CD4-positive, alpha-beta T cell treated with Interleukin-17A for 1 hour (primary cell): ENCODE measurements at regions not wholly inside any gene's neighbourhood (a gene's known extent, or its start where the extent isn't known, plus 50 kb on each side); places are given as distances from the start of the nearest gene placed in this dataset.
A peak's percentile ranks its signal among the peaks of the same experiment; 100 is the strongest.

Source experiments
- DNase-seq: peaks from one replicate; pipeline ENCODE4 v3.0.0-alpha.2; 2020

DNA sequence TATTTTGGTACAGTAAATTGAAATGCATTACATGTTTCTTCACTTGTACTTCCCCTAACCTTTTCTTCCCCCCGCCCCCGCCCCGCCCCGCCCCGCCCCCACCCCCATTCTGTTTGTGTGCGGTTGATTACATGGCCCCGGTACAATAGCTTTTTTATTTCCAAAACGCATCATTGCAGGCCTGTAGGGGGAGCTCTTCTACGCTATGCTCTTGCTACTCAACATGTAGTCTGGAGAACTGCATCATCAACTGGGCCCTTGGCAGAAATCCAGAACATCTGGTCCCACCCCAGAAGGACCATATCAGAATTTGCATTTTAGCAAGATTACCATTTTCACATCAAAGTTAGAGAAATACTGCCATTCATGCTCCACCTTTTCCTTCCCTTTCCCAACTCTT lies 333.3 kb upstream of the DDX53 start:
- DNase-seq = no peak

DNA sequence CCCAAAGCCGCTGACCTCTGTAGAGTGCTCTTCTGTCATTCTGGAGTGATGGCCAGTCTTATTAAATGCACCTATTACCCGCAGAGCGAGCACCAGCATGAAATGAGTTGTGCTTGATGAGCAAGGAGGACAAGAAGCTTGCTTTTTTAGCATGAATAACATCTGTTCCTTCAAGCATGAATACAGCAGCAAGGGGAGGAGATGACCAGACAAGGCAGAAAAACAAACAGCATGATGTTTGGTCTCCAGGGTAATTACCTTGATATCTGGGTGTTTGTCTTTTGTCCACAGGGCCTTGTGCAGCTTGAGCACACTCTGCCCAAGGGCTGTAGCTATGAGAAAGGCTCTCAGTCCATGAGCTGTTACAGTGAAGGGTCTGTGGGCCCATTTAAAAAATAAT lies 324.8 kb upstream of the DDX53 start:
- DNase-seq = no peak

DNA sequence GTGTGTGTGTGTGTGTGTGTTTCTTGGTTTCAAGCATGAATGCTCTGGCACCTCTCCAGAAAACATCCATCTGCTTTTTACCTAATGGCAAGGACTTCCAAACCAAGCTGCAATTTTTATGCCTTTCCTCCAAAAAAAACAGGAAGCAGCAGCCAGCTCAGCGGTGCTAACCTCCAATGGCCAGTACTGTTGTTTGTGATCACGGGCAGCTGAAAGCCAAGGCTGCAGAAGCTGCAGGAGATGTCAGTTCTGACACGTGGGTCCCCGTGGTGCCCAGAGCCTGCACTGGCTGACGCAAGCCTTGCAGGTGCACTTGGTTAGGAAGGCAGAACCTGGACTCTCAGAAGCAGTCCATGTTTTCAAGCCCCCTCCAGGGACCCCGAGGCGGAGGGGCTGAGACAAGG lies 313.6 kb upstream of the DDX53 start:
- no peak for DNase-seq

DNA sequence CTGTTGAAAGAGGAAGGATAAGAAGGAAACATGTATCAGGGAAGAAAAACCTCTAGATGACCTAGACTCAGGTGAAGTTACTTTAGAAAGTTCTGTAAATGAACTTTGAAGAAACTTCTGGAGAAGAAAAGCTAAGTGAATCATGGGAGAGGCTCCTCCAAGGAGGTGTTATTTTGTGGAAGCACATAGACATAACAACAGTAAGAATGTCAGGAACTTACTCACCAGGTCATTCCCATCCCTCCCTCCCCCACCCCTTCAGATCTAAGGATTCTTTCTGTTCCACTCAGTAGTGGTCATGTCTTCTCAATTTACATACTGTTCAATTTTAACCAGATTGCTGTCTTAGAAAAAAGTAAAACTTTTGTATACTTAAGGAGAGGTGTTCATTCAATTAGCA lies 310.5 kb upstream of the DDX53 start:
- DNase-seq = no peak

DNA sequence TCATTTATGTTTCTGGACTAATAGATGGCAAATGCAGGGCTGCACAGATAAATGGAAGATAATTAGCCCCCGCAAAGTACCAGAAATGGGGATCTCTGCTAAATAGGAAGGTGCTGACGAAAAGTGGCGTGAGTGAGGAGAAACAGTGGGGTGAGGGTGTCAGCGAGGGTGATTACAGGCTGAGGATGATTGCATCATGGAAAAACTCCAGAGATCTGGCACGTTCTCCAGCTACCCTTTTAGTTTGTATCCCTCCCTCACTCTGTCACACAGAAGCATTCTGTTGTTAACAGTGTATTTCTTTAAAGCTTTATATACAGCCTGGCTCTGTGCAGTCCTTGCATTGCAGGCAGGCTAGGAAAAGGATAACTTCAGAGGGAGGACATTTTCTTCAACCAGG lies 309.6 kb upstream of the DDX53 start:
- DNase-seq = no peak

DNA sequence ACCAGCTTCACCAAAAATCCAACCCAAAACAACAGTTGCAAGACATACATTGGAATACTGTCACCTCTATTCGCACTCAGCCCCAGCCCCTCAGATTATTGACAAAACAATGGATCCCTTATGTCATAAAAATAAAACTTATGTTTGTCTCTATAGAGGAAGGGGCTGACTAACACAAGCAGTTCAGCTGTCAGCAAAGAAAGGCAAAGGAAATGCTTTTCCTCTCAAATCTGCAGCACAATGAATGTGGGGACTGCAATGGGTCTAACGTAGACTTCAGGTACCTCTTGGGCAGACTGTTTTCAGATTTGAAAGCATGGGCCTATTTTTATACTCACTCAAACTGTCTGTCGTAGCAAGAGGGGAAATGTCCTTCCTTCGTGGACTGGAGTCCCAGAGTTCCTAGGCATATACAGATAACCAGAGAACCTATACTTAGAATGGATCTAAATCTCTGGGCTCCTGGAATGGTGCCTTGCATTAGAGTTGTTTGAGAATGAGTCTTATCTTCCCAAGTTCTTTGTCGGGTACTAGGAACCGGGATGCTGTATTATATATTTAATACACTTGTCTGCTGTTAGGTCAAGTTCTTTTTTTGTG lies 307.7 kb upstream of the DDX53 start:
- DNase-seq = no peak

DNA sequence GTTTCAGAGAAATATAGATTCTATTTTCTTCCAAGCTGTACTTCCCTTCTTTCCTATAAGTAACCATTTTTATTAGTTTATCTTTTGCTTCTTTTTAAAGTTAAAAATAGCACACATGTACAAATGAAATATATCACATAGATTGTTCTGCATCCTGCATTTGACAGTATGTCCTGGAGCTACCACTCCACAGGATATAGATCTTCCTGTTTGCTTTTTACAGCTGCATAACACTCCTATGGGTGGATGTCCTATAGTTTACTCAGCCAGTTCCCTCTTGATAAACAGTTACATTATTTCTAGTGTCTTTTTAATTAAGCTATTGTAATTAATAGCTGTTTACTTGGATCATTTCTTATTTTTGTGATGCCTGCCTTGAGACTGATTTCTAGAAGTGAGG lies 301.6 kb upstream of the DDX53 start:
- DNase-seq = no peak

DNA sequence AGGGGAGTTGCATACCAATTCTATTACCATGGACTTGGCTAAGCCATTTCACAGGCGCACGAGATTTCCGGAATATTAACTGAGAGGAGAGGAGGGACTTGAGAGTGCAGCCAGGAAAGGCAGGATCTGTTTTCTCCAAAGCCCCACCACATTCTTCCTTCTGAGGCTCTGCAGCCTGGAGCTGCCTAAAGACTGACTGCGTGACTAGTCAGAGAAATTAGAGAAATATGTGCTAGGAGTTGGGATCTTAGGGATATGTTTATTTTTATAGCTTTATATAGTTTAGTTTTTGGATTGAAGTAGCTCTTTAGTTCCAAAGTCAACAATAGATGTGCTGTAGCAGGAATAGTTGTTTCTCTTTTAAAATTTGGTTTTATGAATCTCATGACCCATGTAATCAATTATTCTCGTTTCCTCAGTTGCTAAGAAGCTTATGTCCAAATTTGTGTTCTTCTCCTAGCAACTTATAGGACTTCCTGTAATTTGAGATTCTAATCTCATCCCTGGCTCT lies 300.1 kb upstream of the DDX53 start:
- no peak for DNase-seq

DNA sequence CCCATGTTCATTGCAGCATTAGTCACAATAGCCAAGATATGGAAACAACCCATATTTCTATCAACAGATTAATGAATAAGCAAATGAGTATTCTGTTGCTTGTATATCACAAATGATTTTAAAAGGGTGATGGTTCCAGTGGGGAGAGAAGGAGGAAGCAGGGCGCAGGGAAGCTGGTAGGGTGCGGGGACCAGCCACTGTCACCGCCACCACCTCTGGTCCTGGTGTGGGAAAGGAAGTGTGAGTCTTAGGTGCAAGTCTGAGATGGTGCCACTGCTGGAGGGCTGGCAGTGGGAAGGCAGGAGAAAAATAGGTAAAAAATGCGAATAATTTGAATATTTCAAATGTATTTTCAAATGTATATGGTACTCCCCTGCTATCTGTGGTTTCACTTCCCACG lies 286.8 kb upstream of the DDX53 start:
- no peak for DNase-seq

DNA sequence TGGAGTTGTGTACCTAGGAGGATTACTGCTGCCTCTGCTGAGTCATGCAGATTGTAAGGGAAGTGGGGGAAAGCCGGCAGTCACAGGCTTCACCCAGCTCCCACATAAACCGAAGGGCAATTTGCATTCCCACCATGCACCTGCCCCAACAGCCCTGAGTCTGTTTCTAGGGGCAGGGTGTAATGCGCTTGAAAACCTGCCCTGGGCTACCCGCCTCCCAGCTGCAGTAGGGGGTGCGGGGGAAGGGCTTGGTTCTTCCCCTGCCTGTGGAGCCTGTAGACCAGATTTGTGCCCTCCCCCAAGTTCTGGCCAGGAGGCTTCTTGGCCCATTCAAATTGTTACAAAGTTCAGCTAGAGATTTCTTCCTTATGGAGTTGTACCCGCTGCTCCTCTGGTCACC lies 269.2 kb upstream of the DDX53 start:
- DNase-seq = no peak

DNA sequence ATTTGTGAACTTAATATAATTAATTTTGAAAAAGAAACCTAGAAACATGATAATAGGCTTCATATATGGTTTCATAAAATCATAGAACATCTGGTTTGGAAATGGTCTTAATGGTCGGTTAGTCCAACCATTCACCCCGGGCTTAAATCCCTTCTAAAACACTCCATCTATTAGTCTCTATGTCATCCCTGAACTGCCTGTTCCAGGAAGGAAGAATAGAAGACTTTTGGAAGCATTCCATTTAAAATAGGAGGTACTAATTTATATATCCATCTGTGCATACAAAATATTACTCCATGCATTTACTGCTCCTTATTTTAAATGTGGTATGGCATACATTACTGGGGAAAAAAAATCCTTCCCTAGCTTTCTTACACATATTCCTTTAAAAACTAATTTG lies 262.2 kb upstream of the DDX53 start:
- no peak for DNase-seq

DNA sequence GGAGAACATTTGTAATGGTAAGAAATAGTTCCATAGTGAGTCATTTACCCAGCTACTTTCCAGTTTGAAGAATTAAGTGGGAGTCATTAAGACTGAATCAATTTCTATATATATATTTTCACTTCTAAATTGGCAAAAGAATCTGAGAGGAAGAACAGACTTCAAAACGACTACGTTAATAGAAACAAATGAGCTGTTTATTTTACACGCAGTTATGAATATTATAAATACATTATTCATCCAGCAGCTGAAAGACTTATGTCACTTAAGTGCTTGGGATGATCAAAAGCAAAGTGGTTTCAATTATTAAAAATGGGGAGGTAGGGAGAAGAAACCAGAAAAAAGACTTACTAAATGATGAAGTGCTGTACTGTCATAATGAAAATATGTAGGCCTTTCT lies 260.5 kb upstream of the DDX53 start:
- DNase-seq = no peak

DNA sequence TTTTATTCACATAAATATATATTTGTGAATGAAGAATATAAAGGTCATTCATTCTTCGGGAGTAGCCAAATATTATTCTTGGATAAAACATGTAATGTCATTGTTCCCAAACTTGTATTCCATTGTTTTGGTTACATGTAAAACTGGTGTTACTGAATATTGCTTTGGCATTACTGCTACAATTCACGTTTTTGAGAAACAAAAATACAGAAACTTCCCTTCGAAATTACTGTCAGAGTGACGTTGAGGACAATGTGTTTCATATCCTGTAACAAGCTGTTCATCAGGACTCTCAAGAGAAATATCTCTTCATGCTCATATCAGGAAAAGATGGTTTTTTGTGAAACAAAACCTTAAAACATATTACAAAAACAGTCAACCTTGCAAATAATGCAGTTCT lies 258.9 kb upstream of the DDX53 start:
- no peak for DNase-seq

DNA sequence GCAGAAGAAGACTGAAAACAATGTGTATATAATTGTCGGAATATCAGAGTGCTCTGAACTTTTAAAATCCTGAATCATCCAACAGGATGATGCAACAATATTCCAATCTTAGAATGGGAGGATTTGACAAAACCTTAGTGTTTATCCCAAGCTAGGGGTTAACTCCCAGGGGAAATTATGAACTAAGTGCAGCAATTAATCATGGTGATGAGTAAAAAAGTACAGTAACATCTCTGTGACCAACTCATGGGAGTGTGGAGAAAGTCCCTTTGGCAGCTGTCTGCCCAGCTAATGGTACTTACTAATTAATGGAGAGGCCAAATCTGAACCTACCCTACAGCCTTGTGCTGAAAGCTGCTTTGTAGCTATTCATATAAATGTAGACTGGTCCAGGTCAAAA lies 257.6 kb upstream of the DDX53 start:
- no peak for DNase-seq

DNA sequence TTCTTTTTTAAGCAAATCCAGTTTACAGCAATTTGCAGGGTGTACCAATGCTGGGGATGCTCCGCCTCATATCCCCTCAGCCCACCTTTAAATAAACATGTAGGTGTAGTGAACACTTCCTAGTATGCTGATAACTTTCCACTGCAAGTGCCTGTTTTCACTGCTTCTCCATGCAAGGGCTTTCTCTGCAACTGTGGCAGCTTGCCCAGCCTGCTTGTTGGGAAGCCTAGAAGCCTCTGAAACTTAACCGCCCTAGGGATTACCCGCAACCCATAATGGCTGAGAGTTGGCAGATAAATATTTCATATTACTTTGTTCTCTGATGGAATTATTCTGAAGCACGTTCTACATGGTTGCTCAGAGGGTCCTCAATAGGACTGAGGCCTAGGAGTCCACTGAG lies 253.7 kb upstream of the DDX53 start:
- no peak for DNase-seq

DNA sequence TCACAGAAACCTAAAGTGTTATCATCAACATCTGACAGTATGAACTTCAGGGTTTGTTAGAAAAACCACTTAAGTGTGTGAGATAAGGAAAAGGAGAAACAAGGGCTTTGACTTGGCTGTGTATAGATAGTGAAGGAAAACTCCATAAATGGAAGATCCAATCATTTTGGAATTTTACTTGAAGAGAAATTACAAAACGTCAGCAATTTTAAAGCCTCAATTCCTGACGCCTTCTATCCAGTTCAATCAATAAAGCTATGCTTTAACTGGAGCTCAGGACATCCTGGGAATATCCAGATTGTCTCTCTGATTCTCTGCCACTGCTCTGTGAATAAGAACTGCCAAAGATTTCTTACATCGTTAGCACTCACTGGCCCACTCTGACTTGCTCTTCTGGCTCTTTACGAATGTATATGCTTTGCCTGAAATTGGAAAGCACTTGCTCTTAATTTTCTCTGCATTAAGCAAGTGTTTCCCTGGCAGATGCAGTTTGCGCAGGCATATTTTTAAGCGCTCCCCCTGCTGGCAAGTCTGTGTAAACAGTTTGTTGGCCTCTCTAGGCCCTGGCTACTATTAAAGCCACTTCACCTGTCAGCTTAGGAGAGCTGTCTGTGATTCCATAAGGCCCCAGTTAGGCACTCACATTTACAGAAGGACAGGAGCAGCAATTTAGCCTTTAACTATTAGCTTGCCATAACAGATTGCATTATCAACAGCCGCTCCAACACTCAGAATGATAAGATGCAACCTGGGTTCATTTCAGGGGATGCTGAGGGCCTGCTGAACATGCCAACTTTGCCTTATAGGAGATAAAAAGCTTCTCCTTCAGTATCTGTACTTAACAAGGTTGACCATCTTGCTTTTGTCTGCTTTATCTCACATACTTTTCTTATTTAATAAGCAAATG lies 251.4 kb upstream of the DDX53 start:
- DNase-seq = peak; percentile 32

DNA sequence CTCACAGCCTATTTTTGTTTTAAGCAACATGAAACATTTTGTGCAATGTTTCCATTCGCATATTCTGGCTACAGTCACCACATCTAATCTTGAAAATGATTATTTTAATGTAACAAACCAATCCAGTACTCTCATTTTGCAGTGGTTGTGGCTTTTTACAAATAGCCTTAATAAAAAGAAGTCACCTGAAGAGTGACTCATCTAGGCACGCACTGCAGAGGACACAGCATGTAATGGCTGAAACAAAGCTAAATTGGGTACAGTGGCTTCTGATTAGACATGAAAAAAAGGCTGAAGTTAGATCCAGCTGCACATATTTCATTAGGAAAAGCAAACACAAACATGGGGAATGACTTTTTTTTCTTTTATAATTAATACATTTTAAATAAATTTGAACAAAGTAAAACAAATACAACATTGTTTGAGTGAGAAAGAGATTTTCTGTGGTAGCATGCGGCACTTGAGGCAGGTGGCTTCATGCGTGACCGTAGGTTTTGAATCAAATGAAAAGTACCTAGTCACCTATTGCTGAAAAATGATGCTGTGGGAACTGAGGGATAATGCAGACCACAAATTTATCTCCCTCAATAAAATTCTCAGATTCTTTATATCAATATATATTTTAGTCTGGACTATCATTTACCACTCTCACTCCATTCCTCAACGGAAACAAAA lies 240.8 kb upstream of the DDX53 start:
- no peak for DNase-seq

DNA sequence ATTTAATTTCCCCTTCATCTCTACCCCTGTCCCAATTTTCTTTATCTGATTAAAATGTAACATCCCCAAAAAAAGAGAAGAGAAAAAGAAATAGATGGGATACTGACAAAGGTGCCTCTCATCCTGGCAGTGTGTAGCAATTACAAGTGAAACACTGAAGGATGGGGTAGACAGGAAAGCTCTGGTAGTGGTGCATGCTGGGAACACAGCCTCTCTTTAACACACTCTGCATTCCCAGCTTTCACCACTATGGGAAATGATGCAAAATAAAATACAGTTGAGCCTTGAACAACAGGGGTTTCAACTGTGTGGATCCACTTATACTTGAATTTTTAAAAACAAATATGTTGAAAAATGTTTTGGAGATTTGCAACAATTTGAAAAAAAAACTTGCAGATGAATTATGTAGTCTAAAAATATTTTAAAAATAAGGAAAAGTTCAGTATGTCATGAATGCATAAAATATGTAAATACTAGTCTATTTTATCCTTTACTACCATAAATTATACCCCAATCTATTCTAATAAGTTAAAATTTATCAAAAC lies 239.2 kb upstream of the DDX53 start:
- DNase-seq = no peak

DNA sequence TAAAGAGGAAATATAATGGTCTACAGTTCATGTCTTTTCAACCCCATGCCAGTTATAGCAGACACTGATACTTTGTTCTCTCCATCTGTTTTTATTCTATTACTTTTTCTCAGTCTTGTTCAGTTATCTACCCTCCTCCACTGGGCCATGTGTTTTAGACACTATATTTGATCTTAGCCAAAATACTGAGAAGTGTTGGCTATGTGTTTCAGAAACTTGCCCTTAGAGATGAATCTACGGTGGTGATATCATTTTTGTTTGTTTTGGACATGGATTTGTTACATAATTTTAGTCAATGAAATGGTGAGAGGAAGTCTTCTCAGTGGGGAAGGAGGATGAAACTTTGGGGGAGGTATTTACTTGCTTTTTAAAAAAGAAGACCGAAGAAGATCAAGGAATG lies 211.5 kb upstream of the DDX53 start:
- no peak for DNase-seq

DNA sequence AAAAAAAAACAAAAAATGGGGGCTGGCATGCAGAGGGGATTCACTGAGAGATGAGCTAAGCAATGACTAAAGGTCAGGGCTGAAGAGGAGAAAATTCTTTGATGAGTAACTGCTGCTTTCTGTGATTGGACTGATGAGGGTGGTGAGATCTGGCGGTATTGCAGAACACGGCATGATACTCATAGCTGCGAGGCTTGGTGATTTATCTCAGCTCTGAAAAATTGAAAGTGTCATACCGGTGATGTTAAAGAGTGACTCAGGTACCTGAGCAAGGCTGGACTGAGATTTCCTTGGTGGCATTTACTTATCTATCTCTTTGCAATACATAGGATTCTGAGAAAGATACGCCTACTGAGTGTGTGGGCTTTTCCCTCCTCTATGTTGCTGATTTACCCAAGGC lies 204.1 kb upstream of the DDX53 start:
- no peak for DNase-seq

DNA sequence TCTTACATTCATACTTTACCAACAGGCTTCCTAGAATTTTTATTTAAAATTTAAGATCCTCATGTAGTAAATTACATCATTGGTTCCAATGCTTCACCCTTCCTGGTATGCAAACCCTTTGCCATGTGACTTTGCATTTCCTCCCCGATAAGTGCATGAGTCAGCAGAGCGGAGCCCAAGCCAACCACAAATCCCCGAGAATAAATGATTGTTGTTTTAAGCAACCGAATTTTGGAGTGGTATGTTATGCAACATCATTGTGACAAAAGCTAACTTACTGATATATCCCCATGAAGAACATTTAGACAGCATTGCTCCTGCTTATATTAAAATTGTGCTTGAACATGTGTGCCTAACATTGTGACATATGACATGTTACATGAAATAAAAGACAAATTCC lies 199.4 kb upstream of the DDX53 start:
- DNase-seq = no peak

DNA sequence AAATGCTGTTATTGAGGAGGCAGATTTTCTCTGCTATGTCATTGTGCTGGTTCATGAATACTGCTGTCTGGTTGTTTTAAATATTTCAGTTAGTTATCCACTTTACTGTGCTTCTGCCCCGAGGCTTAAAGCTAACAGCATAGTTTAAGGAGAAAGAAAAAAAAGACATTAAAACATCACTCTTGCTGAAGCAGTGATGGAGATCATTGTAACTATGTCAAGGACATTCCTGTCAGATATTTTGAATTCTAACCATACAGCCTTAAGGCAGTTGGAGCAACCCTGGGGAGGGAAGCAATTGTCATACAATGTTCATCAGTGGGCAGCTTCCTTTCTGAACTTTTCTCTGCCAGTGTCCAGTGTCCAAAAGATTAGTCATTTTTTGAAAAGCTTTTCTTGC lies 199.0 kb upstream of the DDX53 start:
- DNase-seq = no peak

DNA sequence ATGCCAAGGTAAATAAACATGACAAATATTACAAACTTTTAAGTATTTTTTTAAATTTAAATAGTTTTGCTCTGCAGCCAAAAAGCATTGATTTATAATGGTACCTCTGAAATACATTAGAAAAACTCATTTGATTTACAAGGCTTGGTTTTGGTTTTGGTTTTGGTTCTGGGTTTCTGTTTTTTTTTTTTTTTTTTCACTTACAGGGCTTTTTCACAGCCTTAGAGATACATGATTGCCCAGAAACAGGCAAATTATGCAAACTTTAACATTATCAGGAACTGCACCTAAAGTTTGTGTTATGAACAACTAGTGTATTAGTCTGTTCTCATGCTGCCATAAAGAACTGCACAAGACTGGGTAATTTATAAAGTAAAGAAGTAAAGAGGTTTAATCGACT lies 196.4 kb upstream of the DDX53 start:
- no peak for DNase-seq

DNA sequence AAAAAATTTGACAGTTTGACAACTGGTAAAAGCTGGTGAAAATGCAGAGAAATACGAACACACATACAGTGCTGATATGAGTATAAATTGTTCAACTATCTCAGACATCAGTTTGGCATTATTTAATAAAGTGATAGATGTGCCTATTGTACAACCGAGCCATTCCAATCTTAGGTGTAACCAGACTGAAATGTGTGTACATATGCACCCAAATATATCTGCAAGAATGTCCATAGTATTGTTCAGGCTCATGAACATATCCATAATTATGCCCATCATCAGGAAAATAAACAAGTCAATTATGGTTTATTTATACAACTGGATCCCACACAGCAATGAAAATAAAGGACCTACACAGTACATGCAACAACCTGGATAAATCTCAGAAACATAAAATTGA lies 188.9 kb upstream of the DDX53 start:
- no peak for DNase-seq
